Mesenchymal stem cell (in vitro differentiated cells and primary cell): ENCODE measurements at regions not wholly inside any gene's neighbourhood (a gene's known extent, or its start where the extent isn't known, plus 50 kb on each side); places are given as distances from the start of the nearest gene placed in this dataset.

ENCODE experiments used
- DNase-seq: peaks from one replicate; pipeline ENCODE4 v3.0.0-alpha.2; 2013
- H2AFZ ChIP-seq: one replicate; pipeline ENCODE4 v1.6.1; 2013; ENCODE audit warnings: low read depth, mild to moderate bottlenecking, control low read depth, inconsistent platforms, low read length, moderate library complexity
- H2AK5ac ChIP-seq: 2 replicates; pipeline ENCODE4 v1.6.1; 2013; ENCODE audit warnings: low read length, moderate library complexity, mild to moderate bottlenecking, inconsistent platforms; ENCODE audit not compliant: severe bottlenecking
- H2BK120ac ChIP-seq: one replicate; pipeline ENCODE4 v1.6.1; 2013; ENCODE audit warnings: low read depth, mild to moderate bottlenecking, inconsistent platforms, low read length, moderate library complexity
- H2BK12ac ChIP-seq, 2 experiments: one replicate each; pipeline ENCODE4 v1.6.1; 2013; ENCODE audit warnings: inconsistent platforms in 2 of 2, low read length in 2 of 2, mild to moderate bottlenecking in 2 of 2, moderate library complexity in 2 of 2, control low read depth in 1 of 2
- H2BK15ac ChIP-seq: one replicate; pipeline ENCODE4 v1.6.1; 2013; ENCODE audit warnings: mild to moderate bottlenecking, low read depth, inconsistent platforms; ENCODE audit not compliant: poor library complexity, severe bottlenecking
- H2BK5ac ChIP-seq: 2 replicates; pipeline ENCODE4 v1.6.1; 2013; ENCODE audit warnings: low read depth, mild to moderate bottlenecking, low read length, control low read depth, inconsistent platforms; ENCODE audit not compliant: poor library complexity, severe bottlenecking
- H3K14ac ChIP-seq, 2 experiments: one replicate each; pipeline ENCODE4 v1.6.1; 2013; ENCODE audit warnings: inconsistent platforms in 2 of 2, low read length in 2 of 2, control low read depth in 1 of 2, mild to moderate bottlenecking in 1 of 2, moderate library complexity in 1 of 2
- H3K18ac ChIP-seq, 2 experiments: one replicate each; pipeline ENCODE4 v1.6.1; 2013; ENCODE audit warnings: inconsistent platforms in 2 of 2, low read length in 2 of 2, control low read depth in 1 of 2, low read depth in 1 of 2, mild to moderate bottlenecking in 1 of 2
- H3K23ac ChIP-seq, 2 experiments: one replicate each; pipeline ENCODE4 v1.6.1; 2013; ENCODE audit warnings: inconsistent platforms in 2 of 2, low read length in 2 of 2, mild to moderate bottlenecking in 2 of 2, moderate library complexity in 2 of 2, control low read depth in 1 of 2
- H3K27ac ChIP-seq: 2 replicates; pipeline ENCODE4 v1.5.1; 2013; ENCODE audit warnings: mild to moderate bottlenecking, moderate library complexity, low read length, control low read depth, inconsistent platforms; ENCODE audit not compliant: poor library complexity, severe bottlenecking
- H3K27me3 ChIP-seq, 2 experiments: 2 replicates each; pipeline versions ENCODE4 v1.6.1 to v1.7.0; 2013; ENCODE audit warnings: low read length in 2 of 2, mild to moderate bottlenecking in 2 of 2, moderate library complexity in 2 of 2, control low read depth in 1 of 2, inconsistent platforms in 1 of 2; ENCODE audit not compliant: control insufficient read depth in 1 of 2, insufficient read depth in 1 of 2
- H3K36me3 ChIP-seq, 2 experiments: 2 replicates each; pipeline versions ENCODE4 v1.6.1 to v1.7.0; 2013; ENCODE audit warnings: low read length in 2 of 2, control low read depth in 1 of 2, inconsistent platforms in 1 of 2, low read depth in 1 of 2, mild to moderate bottlenecking in 1 of 2; ENCODE audit not compliant: insufficient read depth in 2 of 2, control insufficient read depth in 1 of 2
- H3K4ac ChIP-seq, 2 experiments: one replicate each; pipeline ENCODE4 v1.6.1; 2013; ENCODE audit warnings: inconsistent platforms in 2 of 2, low read length in 2 of 2, mild to moderate bottlenecking in 2 of 2, moderate library complexity in 2 of 2, control low read depth in 1 of 2, low read depth in 1 of 2
- H3K4me1 ChIP-seq: 2 replicates; pipeline ENCODE4 v1.6.1; 2013; ENCODE audit warnings: low read depth, low read length, control low read depth; ENCODE audit not compliant: control insufficient read depth, insufficient read depth
- H3K4me2 ChIP-seq: 2 replicates; pipeline ENCODE4 v1.6.1; 2013; ENCODE audit warnings: low read length, mild to moderate bottlenecking, inconsistent platforms; ENCODE audit not compliant: poor library complexity, severe bottlenecking
- H3K4me3 ChIP-seq, 2 experiments: 2 replicates each; pipeline versions ENCODE4 v1.5.1 to v1.7.0; 2013; ENCODE audit warnings: low read length in 2 of 2, mild to moderate bottlenecking in 2 of 2, control low read depth in 1 of 2, low read depth in 1 of 2; ENCODE audit not compliant: insufficient read depth in 1 of 2
- H3K79me1 ChIP-seq: replicated peaks from 2 replicates; pipeline ENCODE4 v1.6.1; 2013; ENCODE audit warnings: mild to moderate bottlenecking, control low read depth, low read length, inconsistent platforms; ENCODE audit not compliant: poor library complexity, severe bottlenecking
- H3K9ac ChIP-seq: 2 replicates; pipeline ENCODE4 v1.7.0; 2013; ENCODE audit warnings: mild to moderate bottlenecking, low read length, moderate library complexity
- H3K9me3 ChIP-seq: 2 replicates; pipeline ENCODE4 v1.7.0; 2013; ENCODE audit warnings: mild to moderate bottlenecking, low read length; ENCODE audit not compliant: control insufficient read depth
- H4K8ac ChIP-seq: one replicate; pipeline ENCODE4 v1.6.1; 2013; ENCODE audit warnings: inconsistent platforms, mild to moderate bottlenecking, low read length, moderate library complexity
- H4K91ac ChIP-seq: one replicate; pipeline ENCODE4 v1.6.1; 2013; ENCODE audit warnings: mild to moderate bottlenecking, low read length, inconsistent platforms
- WGBS: methylation state at CpG from one replicate; pipeline ENCODE4 v1.1.7; 2013; ENCODE audit warnings: mixed read lengths; 5-methylcytosine and 5-hydroxymethylcytosine counted together

DNA sequence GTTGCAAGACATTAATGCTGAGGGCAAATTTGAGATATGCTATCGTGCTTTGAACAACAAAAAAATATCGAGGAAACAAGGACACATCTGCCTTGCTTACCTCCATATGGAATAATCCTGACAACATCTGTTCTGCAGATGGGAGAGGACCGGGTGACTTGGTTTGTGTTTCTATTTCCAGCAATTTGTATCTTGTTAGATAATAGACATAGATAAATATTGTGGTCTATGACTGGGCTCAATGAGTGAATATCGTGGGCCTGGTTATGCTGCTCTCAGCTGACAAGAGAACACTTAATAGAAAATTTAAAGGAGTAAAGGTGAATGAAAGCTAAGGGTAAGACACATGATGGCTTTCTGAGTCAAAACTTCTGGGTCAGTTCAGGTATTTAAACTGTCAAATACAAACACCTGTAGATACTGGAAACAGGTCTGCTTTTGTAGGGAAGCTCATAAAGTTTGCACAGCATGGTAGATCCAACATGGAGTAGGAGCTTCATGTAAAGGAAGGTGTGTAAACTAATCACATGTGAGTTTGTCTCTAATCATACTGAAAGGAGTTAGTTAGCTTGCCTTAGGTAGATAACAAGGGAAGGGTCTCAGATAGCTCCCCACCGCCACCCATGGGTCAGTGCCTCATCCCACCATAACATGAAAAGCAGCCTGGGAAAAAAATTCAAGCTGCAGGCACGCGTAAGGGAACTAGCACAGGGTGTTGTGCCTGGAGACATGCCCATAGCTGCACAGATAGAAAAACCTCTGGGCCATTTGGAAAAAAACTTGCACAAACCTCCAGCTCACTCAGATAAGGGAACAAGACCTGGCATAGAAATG is 904.1 kb upstream of the EPHA5 start:
- no peaks in the 10 kb centered on the region for H3K27me3 ChIP-seq
- no peak overlapping the region for H3K4me2 ChIP-seq
- H3K9ac ChIP-seq: no peak overlapping the region
- no peak overlapping the region for H2AFZ ChIP-seq
- H2BK12ac ChIP-seq: no peak overlapping the region
- no peaks in the 10 kb centered on the region for H3K9me3 ChIP-seq
- 74% methylated on average over 6 of the region's 7 CpGs for WGBS
- H2BK5ac ChIP-seq: peak overlapping the region; percentile 69
- H4K8ac ChIP-seq: no peak overlapping the region
- no peak overlapping the region for H3K23ac ChIP-seq
- H2AK5ac ChIP-seq: peak overlapping the region; percentile 51
- H4K91ac ChIP-seq: no peak overlapping the region
- DNase-seq: peak; percentile 40
- H3K18ac ChIP-seq: no peak overlapping the region
- no peak overlapping the region for H2BK120ac ChIP-seq
- no peaks in the 10 kb centered on the region for H3K79me1 ChIP-seq
- no peak overlapping the region for H3K4ac ChIP-seq
- no peak overlapping the region for H3K4me3 ChIP-seq
- peaks cover 2% of the 10 kb centered on the region for H3K4me1 ChIP-seq
- H3K36me3 ChIP-seq: no peaks in the 10 kb centered on the region
- no peak overlapping the region for H2BK15ac ChIP-seq
- H3K14ac ChIP-seq: no peak overlapping the region
- H3K27ac ChIP-seq: peak overlapping the region; percentile 94

DNA sequence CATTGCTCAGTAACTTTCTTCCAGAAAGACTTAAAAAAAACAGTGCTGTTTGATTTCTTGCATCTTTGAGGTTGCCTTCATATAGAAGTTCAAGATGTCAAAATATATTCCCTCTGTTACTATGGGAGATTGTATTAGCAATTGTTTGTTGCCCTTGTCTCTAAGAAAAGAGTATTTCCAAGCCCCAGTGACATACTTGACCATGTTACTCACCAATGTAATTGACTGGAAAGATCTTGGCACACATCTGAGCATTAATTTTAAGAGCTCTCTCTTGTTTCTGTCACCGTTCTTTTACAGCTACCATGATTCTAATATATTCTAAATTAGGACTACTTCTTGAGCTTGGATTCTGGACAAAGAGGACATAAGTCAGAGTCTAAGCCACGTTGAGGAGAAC is 902.7 kb upstream of the EPHA5 start:
- Histone ChIP-seq H3K4me1 (peaks cover 2% of the 10 kb centered on the region), H4K8ac (no peak overlapping the region), H2BK15ac (no peak overlapping the region), H3K27ac (peak overlapping the region; percentile 49), H3K23ac (no peak overlapping the region), H3K9me3 (no peaks in the 10 kb centered on the region), H3K4me2 (no peak overlapping the region), H3K79me1 (no peaks in the 10 kb centered on the region), H2BK120ac (no peak overlapping the region), H2BK12ac (no peak overlapping the region), H2AK5ac (no peak overlapping the region), H3K4ac (no peak overlapping the region), H3K18ac (no peak overlapping the region), H3K14ac (no peak overlapping the region), H4K91ac (no peak overlapping the region), H3K36me3 (no peaks in the 10 kb centered on the region), H3K4me3 (no peak overlapping the region), H2BK5ac (no peak overlapping the region), H3K27me3 (no peaks in the 10 kb centered on the region), H3K9ac (peak overlapping the region; percentile 47), H2AFZ (no peak overlapping the region)
- DNase-seq: peak; percentile 79
- WGBS: 48% methylated on average over 2 of the region's 2 CpGs

- peaks cover 4% of the 10 kb centered on the region for H3K4me1 ChIP-seq
- H3K4me3 ChIP-seq: no peak overlapping the region
- H2AK5ac ChIP-seq: no peak overlapping the region
- H2BK5ac ChIP-seq: no peak overlapping the region
- H3K9me3 ChIP-seq: no peaks in the 10 kb centered on the region
- H2AFZ ChIP-seq: no peak overlapping the region
- H3K4ac ChIP-seq: no peak overlapping the region
- WGBS: no CpG with 5 or more reads among the region's 1 CpG
- H3K27me3 ChIP-seq: no peaks in the 10 kb centered on the region
- no peak overlapping the region for H4K8ac ChIP-seq
- H3K79me1 ChIP-seq: no peaks in the 10 kb centered on the region
- no peak overlapping the region for H3K9ac ChIP-seq
- no peak overlapping the region for H3K23ac ChIP-seq
- no peak overlapping the region for H2BK12ac ChIP-seq
- H2BK120ac ChIP-seq: no peak overlapping the region
- DNase-seq: no peak
- H3K36me3 ChIP-seq: no peaks in the 10 kb centered on the region
- no peak overlapping the region for H3K14ac ChIP-seq
- no peak overlapping the region for H2BK15ac ChIP-seq
- no peak overlapping the region for H3K27ac ChIP-seq
- H3K4me2 ChIP-seq: no peak overlapping the region
- no peak overlapping the region for H3K18ac ChIP-seq
- no peak overlapping the region for H4K91ac ChIP-seq
Measured at GRCh38 chr4:66571145-66571695, 900.9 kb upstream of the EPHA5 start.

DNA sequence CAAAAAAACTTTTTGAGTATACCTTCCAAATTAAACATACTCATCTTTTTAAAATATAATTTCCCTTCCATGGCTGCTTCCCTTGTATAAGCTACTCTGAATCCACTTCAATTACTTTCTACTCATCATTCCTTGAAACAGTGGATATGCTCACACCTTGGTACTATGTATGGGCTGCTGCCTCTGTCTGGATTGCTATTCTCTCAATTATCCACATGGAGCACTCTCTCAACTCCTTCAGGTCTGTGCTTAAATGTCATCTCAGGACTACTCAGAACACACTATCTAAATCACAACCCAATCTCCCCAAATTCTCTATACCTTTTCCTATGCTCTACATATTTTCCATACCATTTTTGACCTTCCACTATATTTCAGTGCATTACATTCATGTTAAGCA is 898.9 kb upstream of the EPHA5 start:
- Histone ChIP-seq H3K4me1 (peaks cover 4% of the 10 kb centered on the region), H4K91ac (no peak overlapping the region), H3K9me3 (no peaks in the 10 kb centered on the region), H3K36me3 (no peaks in the 10 kb centered on the region), H3K4ac (no peak overlapping the region), H3K9ac (no peak overlapping the region), H2BK5ac (no peak overlapping the region), H3K27ac (no peak overlapping the region), H2BK15ac (no peak overlapping the region), H2BK12ac (no peak overlapping the region), H3K18ac (no peak overlapping the region), H3K23ac (no peak overlapping the region), H3K14ac (no peak overlapping the region), H2BK120ac (no peak overlapping the region), H2AK5ac (no peak overlapping the region), H3K4me2 (no peak overlapping the region), H3K4me3 (no peak overlapping the region), H4K8ac (no peak overlapping the region), H3K27me3 (no peaks in the 10 kb centered on the region), H3K79me1 (no peaks in the 10 kb centered on the region), H2AFZ (no peak overlapping the region)
- no peak for DNase-seq
